GM21423 (cell line): ENCODE measurements at regions not wholly inside any gene's neighbourhood (a gene's known extent, or its start where the extent isn't known, plus 50 kb on each side); places are given as distances from the start of the nearest gene placed in this dataset.

ENCODE experiments used
- ATAC-seq: cut with Tn5 transposase; IDR thresholded peaks from one replicate; pipeline ENCODE4 v1.9.1; 2021; ENCODE audit warnings: mild to moderate bottlenecking, moderate library complexity; ENCODE audit not compliant: unreplicated experiment

DNA sequence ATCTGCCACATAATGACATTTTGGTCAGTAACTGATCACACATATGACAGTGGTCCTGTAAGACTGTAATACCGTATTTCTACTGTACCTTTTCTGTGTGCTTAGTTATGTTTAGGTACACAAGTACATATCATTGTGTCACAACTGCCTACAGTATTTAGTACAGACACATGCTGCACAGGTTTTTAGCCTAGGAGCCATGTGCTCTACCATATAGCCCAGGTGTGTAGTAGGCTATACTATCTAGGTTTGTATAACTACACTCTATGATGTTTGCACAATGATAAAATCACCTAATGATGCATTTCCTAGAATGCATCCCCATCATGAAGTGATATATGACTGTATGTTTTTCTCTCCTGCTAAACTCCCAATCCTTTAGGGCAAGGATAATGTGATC is 61.2 kb upstream of the MIR17HG start:
- no peak for ATAC-seq

DNA sequence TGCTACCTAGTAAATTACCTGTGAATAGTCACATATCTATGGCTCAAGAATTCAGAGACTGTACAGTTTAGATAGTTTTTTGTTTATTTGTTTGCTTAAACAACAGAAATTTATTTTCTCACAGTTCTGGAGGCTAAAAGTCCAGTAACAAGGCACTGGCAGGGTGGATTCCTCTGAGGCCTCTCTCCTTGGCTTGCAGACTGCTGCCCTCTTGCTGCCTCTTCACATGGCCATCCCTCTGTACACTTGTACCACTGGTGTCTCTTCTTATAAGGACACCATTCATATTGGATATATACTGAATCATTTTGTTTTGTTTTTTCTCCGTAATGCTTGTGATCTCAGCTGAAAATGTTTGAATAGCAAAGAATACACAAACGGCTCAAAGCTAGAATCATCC is 56.4 kb upstream of the MIR17HG start:
- ATAC-seq = no peak

GRCh38 chr13:91292630-91293221 is 54.8 kb upstream of the MIR17HG start:
- no peak for ATAC-seq

GRCh38 chr13:91295712-91296410 is 51.6 kb upstream of the MIR17HG start:
- no peak for ATAC-seq

DNA sequence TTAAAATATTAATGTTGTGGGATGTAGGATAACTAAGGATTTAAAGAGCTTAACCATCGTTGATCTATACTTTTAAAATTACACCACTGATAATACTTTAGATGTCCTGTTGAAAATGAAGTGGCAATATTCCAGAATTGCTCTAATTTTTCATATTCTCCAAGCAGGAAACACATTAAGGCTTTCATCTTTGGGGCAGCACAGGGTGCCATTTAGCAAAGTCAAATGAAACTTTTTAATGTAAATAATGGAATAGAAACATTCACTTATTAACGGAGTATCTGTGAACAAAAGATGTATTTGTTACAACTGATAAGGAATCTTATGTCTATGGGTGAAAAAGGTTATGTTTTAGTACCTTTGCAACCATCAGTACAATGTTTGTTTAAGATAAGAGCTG is 50.0 kb upstream of the MIR17HG start:
- ATAC-seq = no peak
